Neural progenitor cell (in vitro differentiated cells): ENCODE measurements at regions not wholly inside any gene's neighbourhood (a gene's known extent, or its start where the extent isn't known, plus 50 kb on each side); places are given as distances from the start of the nearest gene placed in this dataset.

Experiments
- CTCF ChIP-seq: fragments of 200-600 bp; sonication (generic); IDR thresholded peaks from 2 replicates; pipeline ENCODE4 v1.5.1; 2017; ENCODE audit warnings: antibody characterized with exemption, mild to moderate bottlenecking
- EZH2 ChIP-seq: fragments of 200-600 bp; sonication (generic); IDR thresholded peaks from 2 replicates; pipeline ENCODE4 v1.6.1; 2017; ENCODE audit warnings: antibody characterized with exemption, mild to moderate bottlenecking, moderate library complexity

- TF ChIP-seq CTCF (no peak), EZH2 (no peak)
These were observed 200.9 kb downstream of the FOXD2 start for GRCh38 chr1:47638713-47639112.
